ENCODE measurements at regions not wholly inside any gene's neighbourhood (a gene's known extent, or its start where the extent isn't known, plus 50 kb on each side); places are given as distances from the start of the nearest gene placed in this dataset.

GRCh38 chr11:107222916-107223460, 204.7 kb upstream of the GUCY1A2 start:
- TF ChIP-seq, protein P1, sequence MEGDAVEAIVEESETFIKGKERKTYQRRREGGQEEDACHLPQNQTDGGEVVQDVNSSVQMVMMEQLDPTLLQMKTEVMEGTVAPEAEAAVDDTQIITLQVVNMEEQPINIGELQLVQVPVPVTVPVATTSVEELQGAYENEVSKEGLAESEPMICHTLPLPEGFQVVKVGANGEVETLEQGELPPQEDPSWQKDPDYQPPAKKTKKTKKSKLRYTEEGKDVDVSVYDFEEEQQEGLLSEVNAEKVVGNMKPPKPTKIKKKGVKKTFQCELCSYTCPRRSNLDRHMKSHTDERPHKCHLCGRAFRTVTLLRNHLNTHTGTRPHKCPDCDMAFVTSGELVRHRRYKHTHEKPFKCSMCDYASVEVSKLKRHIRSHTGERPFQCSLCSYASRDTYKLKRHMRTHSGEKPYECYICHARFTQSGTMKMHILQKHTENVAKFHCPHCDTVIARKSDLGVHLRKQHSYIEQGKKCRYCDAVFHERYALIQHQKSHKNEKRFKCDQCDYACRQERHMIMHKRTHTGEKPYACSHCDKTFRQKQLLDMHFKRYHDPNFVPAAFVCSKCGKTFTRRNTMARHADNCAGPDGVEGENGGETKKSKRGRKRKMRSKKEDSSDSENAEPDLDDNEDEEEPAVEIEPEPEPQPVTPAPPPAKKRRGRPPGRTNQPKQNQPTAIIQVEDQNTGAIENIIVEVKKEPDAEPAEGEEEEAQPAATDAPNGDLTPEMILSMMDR (IDR thresholded peaks at IDR 0.05 in 2 of 3, conservative IDR thresholded peaks at IDR 0.05 in 1 of 3; ENCODE audit: borderline replicate concordance in 1 of 3, insufficient read depth in 1 of 3, low read depth in 2 of 3, low read length in 2 of 3), result no peak
- TF ChIP-seq POLR2A (IDR thresholded peaks at IDR 0.05; ENCODE audit: borderline replicate concordance, extremely low read depth, insufficient read depth, insufficient read length), result no peak
- no peak for TF ChIP-seq EZH2 (IDR thresholded peaks at IDR 0.05)
- TF ChIP-seq SRF (IDR thresholded peaks at IDR 0.05; ENCODE audit: low read depth), result no peak
- TF ChIP-seq POLR2AphosphoS5 (IDR thresholded peaks at IDR 0.05; ENCODE audit: low read depth, low read length), result no peak
